PFSK-1 (cell line): ENCODE measurements at regions not wholly inside any gene's neighbourhood (a gene's known extent, or its start where the extent isn't known, plus 50 kb on each side); places are given as distances from the start of the nearest gene placed in this dataset.

Source experiments
- FOXP2 ChIP-seq: optimal IDR thresholded peaks from 2 replicates; pipeline ENCODE3; 2011; ENCODE audit warnings: borderline replicate concordance, control low read depth, inconsistent platforms; ENCODE audit not compliant: insufficient read depth; ENCODE audit errors: extremely low read length, extremely low read depth
- POLR2AphosphoS5 ChIP-seq: IDR thresholded peaks from 2 replicates; pipeline ENCODE4 v1.6.1; 2012; ENCODE audit warnings: low read depth, mild to moderate bottlenecking, control low read depth, low read length, moderate library complexity
- SIN3A ChIP-seq: IDR thresholded peaks from 2 replicates; pipeline ENCODE4 v1.6.1; 2012; ENCODE audit warnings: mild to moderate bottlenecking, low read length, moderate library complexity, borderline replicate concordance; ENCODE audit not compliant: insufficient read depth
- TAF1 ChIP-seq: IDR thresholded peaks from 2 replicates; pipeline ENCODE4 v1.6.1; 2012; ENCODE audit warnings: low read length, control low read depth, borderline replicate concordance; ENCODE audit not compliant: insufficient read depth
- TF ChIP-seq, protein P1 (sequence below), 2 experiments: IDR thresholded peaks; 2 replicates each; pipeline versions ENCODE4 v1.6.1 to v1.8.0; 2011 to 2012; ENCODE audit warnings: low read depth in 2 of 2, low read length in 2 of 2, control low read depth in 1 of 2, inconsistent platforms in 1 of 2, mild to moderate bottlenecking in 1 of 2, moderate library complexity in 1 of 2; ENCODE audit not compliant: insufficient read depth in 1 of 2

DNA sequence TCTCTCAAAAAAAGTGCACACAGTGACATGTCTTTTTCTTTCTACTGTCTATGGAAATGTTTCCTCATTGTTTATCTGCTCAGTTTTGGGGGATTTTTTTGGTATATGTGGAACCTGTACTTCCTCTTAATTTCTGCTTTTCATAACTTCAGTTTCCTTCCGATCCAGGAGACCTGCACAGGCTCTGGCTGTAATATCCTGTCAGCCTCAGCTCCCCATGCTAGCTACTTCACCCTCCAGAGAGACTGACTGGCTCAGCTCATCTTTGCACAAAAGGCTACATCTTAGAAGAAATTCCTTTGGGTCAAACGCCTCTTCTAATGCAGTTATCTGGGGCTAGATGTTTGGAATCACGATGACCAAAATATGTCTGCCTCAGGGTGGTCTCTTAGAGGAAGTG, 378.4 kb downstream of the RND3 start:
- TF ChIP-seq, protein P1, sequence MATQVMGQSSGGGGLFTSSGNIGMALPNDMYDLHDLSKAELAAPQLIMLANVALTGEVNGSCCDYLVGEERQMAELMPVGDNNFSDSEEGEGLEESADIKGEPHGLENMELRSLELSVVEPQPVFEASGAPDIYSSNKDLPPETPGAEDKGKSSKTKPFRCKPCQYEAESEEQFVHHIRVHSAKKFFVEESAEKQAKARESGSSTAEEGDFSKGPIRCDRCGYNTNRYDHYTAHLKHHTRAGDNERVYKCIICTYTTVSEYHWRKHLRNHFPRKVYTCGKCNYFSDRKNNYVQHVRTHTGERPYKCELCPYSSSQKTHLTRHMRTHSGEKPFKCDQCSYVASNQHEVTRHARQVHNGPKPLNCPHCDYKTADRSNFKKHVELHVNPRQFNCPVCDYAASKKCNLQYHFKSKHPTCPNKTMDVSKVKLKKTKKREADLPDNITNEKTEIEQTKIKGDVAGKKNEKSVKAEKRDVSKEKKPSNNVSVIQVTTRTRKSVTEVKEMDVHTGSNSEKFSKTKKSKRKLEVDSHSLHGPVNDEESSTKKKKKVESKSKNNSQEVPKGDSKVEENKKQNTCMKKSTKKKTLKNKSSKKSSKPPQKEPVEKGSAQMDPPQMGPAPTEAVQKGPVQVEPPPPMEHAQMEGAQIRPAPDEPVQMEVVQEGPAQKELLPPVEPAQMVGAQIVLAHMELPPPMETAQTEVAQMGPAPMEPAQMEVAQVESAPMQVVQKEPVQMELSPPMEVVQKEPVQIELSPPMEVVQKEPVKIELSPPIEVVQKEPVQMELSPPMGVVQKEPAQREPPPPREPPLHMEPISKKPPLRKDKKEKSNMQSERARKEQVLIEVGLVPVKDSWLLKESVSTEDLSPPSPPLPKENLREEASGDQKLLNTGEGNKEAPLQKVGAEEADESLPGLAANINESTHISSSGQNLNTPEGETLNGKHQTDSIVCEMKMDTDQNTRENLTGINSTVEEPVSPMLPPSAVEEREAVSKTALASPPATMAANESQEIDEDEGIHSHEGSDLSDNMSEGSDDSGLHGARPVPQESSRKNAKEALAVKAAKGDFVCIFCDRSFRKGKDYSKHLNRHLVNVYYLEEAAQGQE (IDR thresholded peaks at IDR 0.05; ENCODE audit: insufficient read depth in 1 of 2, low read depth in 2 of 2, low read length in 2 of 2), result no peak
- TF ChIP-seq TAF1, result no peak
- no peak for TF ChIP-seq SIN3A

DNA sequence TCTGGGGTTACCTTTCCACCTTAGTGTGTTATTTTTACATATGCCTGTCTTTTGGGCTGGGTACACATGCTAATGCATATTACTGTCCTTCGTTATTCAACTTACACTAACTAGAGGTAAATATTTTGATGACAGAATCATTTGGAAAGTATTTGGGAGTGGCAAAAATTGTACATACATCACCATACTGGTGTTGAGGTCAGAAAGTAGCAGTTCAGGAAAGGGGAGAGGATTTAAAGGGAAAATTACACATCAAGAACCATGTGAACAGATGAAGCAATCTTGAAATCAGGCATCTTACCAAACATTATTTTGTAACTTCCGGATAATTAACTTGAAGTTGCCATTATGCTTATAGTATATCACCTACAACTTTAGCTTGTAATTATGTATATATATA, 379.7 kb downstream of the RND3 start:
- TF ChIP-seq TAF1 (no peak), FOXP2 (no peak), POLR2AphosphoS5 (no peak)
- TF ChIP-seq, protein P1 (IDR thresholded peaks at IDR 0.05; ENCODE audit: insufficient read depth in 1 of 2, low read depth in 2 of 2, low read length in 2 of 2), result no peak

DNA sequence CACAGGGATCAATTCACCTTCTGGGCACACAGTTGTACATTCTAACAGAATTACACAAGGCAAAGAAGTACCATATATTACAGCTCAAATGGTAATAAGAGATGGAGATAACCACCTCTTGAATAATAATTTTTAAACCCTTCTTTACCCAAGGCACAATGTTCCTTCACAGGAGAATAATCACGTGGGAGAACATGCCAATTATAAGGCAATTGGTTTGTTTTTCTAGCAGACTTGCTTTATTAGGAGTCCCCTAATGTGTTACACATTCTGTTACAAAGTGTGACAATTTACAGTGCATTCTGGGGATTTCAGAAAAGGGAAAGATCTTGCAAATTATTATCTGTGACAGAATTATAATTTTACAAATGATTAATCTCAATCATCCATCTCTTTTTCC, 380.3 kb downstream of the RND3 start:
- TF ChIP-seq FOXP2 (no peak), POLR2AphosphoS5 (no peak), TAF1 (no peak), SIN3A (no peak)
- TF ChIP-seq, protein P1 (IDR thresholded peaks at IDR 0.05; ENCODE audit: insufficient read depth in 1 of 2, low read depth in 2 of 2, low read length in 2 of 2), result no peak

DNA sequence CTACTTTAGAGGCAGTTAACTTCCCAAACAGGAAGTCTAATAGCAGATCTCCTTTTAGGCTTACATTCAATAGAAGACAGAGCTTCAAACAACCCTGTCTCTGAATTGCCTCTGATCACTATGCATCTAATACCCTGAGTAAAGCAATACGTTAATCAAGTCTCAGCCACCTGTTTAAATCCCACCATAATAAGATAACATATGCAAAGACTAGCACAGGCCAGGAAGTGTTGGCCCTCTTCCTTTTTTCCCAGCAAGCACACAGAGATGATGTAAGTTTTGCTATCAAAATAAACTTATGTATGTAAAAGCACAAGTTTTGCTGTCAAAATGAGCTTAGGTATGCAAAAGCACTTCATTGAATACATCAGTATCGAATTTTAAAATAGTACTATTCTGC, 385.5 kb downstream of the RND3 start:
- TF ChIP-seq SIN3A (no peak), TAF1 (no peak), FOXP2 (no peak), POLR2AphosphoS5 (no peak)
- TF ChIP-seq, protein P1 (IDR thresholded peaks at IDR 0.05; ENCODE audit: insufficient read depth in 1 of 2, low read depth in 2 of 2, low read length in 2 of 2), result no peak

DNA sequence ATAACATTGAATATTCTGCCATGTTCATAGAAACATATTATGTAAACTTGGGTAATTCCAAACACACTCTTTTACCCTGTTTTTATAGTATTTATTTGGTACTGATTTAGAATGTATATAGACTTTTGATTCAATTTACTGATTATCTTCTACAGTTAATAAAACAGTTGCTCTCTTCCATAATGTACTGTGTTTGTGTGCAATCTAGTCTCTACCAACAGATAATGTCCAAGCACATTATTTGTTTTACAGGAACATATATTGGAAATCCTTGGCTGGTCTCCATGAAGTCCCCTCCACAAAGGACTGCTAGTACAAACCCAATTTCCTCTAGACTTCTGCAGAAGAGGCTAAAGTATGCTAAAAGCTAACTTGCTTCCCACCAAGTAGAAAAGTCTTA, 386.6 kb downstream of the RND3 start:
- no peak for TF ChIP-seq SIN3A
- no peak for TF ChIP-seq POLR2AphosphoS5
- no peak for TF ChIP-seq TAF1
- TF ChIP-seq, protein P1 (IDR thresholded peaks at IDR 0.05; ENCODE audit: insufficient read depth in 1 of 2, low read depth in 2 of 2, low read length in 2 of 2), result no peak
- TF ChIP-seq FOXP2, result no peak
